Activated T-helper 1 cell treated with anti-CD3 and anti-CD28 coated beads, Interleukin-12 subunit alpha, Interleukin-12 subunit beta, Interleukin-2, Interleukin-4 antibody, amounts not matched to agents 30 ng/mL and 10 ng/mL and 1 ng/mL, durations not matched to agents 14 hours and 24 hours and 36 hours (primary cell): ENCODE measurements at regions not wholly inside any gene's neighbourhood (a gene's known extent, or its start where the extent isn't known, plus 50 kb on each side); places are given as distances from the start of the nearest gene placed in this dataset.
"Not testable (repeated sequence)": the region's sequence is repeated elsewhere in the genome, so short reads cannot be mapped to it uniquely, and the experiment has no call there.

Source experiments
- DNase-seq: peaks from one replicate; pipeline ENCODE4 v3.0.0; 2021; ENCODE audit warnings: low spot score
- H3K27ac Mint-ChIP-seq: one replicate; pipeline ENCODE4 v1.8.0; 2021; ENCODE audit warnings: mild to moderate bottlenecking, mixed read lengths
- H3K27me3 Mint-ChIP-seq: one replicate; pipeline ENCODE4 v1.8.0; 2022; ENCODE audit warnings: mild to moderate bottlenecking, moderate library complexity, mixed read lengths; ENCODE audit not compliant: insufficient read depth
- H3K36me3 Mint-ChIP-seq: one replicate; pipeline ENCODE4 v1.8.0; 2021; ENCODE audit warnings: low read depth, mixed read lengths
- H3K4me1 Mint-ChIP-seq: one replicate; pipeline ENCODE4 v1.8.0; 2021; ENCODE audit warnings: low read depth, mixed read lengths
- H3K4me3 Mint-ChIP-seq: one replicate; pipeline ENCODE4 v1.8.0; 2021; ENCODE audit warnings: mild to moderate bottlenecking, moderate library complexity, mixed read lengths
- H3K9me3 Mint-ChIP-seq: one replicate; pipeline ENCODE4 v1.8.0; 2021; ENCODE audit warnings: mixed read lengths
- intact Hi-C: fragments of 100-400 bp; cut with micrococcal nuclease; formaldehyde crosslinking; loops from one replicate; pipeline ENCODE4 v1.15.1; 2024

DNA sequence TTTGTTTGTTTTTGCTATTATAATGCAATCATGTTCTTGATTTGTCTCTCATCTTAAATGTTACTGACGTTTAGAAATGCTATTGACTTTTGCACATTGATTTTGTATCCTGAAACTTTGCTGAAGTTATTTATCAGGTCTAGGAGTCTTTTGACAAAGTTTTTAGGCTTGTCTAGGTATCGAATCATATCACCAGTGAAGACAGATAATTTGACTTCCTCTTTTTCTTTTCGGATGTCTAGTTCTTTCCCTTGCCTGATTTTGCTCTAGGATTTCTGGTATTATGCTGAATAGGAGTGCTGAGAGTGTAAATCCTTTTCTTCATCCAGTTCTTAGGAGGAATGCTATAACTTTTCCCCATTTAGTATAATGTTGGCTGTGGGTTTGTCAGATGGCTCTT is 719.7 kb upstream of the BCHE start:
- no peaks in the 10 kb centered on the region for H3K9me3 Mint-ChIP-seq
- H3K4me3 Mint-ChIP-seq: no peak overlapping the region
- no peak overlapping the region for H3K27ac Mint-ChIP-seq
- no peaks in the 10 kb centered on the region for H3K27me3 Mint-ChIP-seq
- DNase-seq: no peak
- intact Hi-C loops: no loop called here
- H3K4me1 Mint-ChIP-seq: no peaks in the 10 kb centered on the region
- no peaks in the 10 kb centered on the region for H3K36me3 Mint-ChIP-seq

GRCh38 chr3:166554023-166554422 is 716.8 kb upstream of the BCHE start:
- no peak for DNase-seq
- no peaks in the 10 kb centered on the region for H3K36me3 Mint-ChIP-seq
- H3K4me3 Mint-ChIP-seq: no peak overlapping the region
- no peaks in the 10 kb centered on the region for H3K27me3 Mint-ChIP-seq
- H3K4me1 Mint-ChIP-seq: no peaks in the 10 kb centered on the region
- intact Hi-C loops: no loop called here
- H3K9me3 Mint-ChIP-seq: peaks cover 2% of the 10 kb centered on the region
- no peak overlapping the region for H3K27ac Mint-ChIP-seq

- Mint-ChIP-seq H3K36me3 (no peaks in the 10 kb centered on the region), H3K27ac (no peak overlapping the region), H3K27me3 (no peaks in the 10 kb centered on the region), H3K9me3 (peaks cover 22% of the 10 kb centered on the region), H3K4me1 (no peaks in the 10 kb centered on the region), H3K4me3 (no peak overlapping the region)
- no peak for DNase-seq
- intact Hi-C loops: no loop called here
Observed at GRCh38 chr3:166533740-166534139, 696.5 kb upstream of the BCHE start.

DNA sequence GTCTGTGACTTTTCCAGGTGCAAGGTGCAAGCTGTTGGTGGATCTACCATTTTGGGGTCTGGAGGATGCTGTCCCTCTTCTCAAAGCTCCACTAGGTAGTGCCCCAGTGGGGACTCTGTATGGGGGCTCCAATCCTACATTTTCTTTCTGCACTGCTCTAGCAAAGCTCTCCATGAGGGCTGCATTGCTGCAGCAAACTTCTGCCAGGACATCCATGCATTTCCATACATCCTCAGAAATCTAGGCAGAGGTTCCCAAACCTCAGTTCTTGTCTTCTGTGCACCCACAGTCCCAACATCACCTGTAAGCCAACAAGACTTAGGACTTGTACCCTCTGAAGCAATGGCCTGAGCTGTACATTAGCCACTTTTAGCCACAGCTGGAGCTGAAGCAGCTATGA is 694.5 kb upstream of the BCHE start:
- no peaks in the 10 kb centered on the region for H3K36me3 Mint-ChIP-seq
- intact Hi-C loops: no loop called here
- no peaks in the 10 kb centered on the region for H3K27me3 Mint-ChIP-seq
- no peak overlapping the region for H3K27ac Mint-ChIP-seq
- no peak overlapping the region for H3K4me3 Mint-ChIP-seq
- no peak for DNase-seq
- H3K4me1 Mint-ChIP-seq: no peaks in the 10 kb centered on the region
- H3K9me3 Mint-ChIP-seq: peaks cover 15% of the 10 kb centered on the region

DNA sequence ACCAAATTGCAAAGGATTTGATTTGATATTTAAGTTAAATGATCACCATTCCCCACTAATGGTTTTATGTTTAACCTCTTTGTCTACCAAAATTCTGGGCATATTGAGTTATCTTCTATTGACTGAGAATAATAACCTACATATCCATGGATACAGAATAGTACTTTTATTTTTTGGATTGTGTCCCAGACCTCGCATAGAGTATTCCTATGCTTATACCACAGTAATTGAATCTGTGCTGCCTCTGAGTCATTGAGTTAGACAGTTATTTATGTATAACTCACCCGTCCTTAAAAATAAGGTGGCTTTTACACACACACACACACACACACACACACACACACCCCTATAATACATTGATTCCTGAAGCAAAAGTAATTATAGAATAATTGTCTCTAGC is 690.1 kb upstream of the BCHE start:
- H3K27me3 Mint-ChIP-seq: no peaks in the 10 kb centered on the region
- intact Hi-C loops: no loop called here
- no peaks in the 10 kb centered on the region for H3K36me3 Mint-ChIP-seq
- H3K9me3 Mint-ChIP-seq: peaks cover 10% of the 10 kb centered on the region
- no peak overlapping the region for H3K27ac Mint-ChIP-seq
- no peak for DNase-seq
- H3K4me3 Mint-ChIP-seq: no peak overlapping the region
- no peaks in the 10 kb centered on the region for H3K4me1 Mint-ChIP-seq

DNA sequence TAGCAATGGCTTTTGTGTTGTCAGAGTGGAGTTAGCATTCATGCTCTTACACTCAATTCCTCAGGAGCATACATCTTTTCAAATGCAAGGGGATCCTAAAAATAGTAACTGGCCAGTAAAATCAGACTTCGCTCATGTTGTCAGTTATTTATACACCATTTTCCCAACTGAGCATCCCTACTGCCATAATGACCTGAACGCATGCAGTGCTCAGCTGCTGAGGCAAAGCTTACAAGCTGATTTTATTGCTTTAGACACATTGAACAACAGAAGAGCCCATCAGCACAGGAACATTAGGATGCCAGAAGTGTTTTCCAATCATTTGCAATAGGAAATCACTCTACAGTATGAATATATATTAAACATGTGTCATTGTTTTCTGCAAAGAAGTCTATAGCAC is 689.7 kb upstream of the BCHE start:
- Mint-ChIP-seq H3K4me1 (no peaks in the 10 kb centered on the region), H3K9me3 (peaks cover 9% of the 10 kb centered on the region), H3K27ac (no peak overlapping the region), H3K4me3 (no peak overlapping the region), H3K27me3 (no peaks in the 10 kb centered on the region), H3K36me3 (no peaks in the 10 kb centered on the region)
- intact Hi-C loops: no loop called here
- DNase-seq: no peak

DNA sequence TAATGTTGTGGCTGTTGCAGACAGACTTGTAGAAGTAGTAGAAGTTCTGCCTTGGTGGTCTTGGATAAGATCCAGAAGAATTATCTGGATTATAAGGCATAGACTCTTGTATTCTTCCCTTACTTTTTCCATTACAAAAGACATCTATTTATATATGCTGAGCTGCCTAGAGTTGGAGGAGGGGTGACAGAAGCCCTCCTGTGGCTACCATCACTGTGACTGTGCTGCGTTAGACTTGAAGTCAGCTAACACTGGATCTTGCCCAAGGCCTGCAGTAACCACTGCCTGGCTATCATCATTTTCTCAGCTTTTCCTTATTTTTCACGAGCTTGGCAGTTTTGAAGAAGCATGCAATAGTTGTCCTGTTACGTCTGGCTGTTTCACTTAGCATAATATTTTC is 684.8 kb upstream of the BCHE start:
- Mint-ChIP-seq H3K36me3 (no peaks in the 10 kb centered on the region), H3K4me1 (no peaks in the 10 kb centered on the region), H3K27ac (no peak overlapping the region), H3K9me3 (peaks cover 4% of the 10 kb centered on the region), H3K4me3 (no peak overlapping the region), H3K27me3 (no peaks in the 10 kb centered on the region)
- intact Hi-C loops: no loop called here
- no peak for DNase-seq

GRCh38 chr3:166519443-166519842 is 682.2 kb upstream of the BCHE start:
- no peak for DNase-seq
- Mint-ChIP-seq H3K36me3 (no peaks in the 10 kb centered on the region), H3K9me3 (peaks cover 10% of the 10 kb centered on the region), H3K27ac (no peak overlapping the region), H3K4me1 (no peaks in the 10 kb centered on the region), H3K27me3 (no peaks in the 10 kb centered on the region), H3K4me3 (no peak overlapping the region)
- intact Hi-C loops: no loop called here

DNA sequence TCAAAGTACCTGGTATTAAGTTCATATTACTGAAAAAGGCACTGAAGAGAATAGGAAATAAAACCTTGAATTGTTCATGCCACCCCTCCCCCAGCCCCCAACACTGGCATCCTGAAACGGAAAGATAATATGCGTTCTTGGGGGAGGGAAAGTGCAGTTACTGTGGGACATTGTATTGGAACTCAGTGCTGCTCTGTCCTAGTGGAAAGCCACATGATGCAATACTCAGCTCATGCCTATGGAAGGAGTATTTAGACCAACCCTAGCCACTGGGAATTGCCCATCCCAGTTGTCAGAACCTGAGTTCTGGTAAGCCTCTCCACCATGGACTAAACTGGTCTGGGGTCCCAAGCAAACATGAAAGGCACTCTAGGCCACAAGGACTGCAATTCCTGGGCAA is 680.8 kb upstream of the BCHE start:
- H3K4me1 Mint-ChIP-seq: no peaks in the 10 kb centered on the region
- no peak overlapping the region for H3K4me3 Mint-ChIP-seq
- no peak overlapping the region for H3K27ac Mint-ChIP-seq
- H3K36me3 Mint-ChIP-seq: no peaks in the 10 kb centered on the region
- H3K27me3 Mint-ChIP-seq: no peaks in the 10 kb centered on the region
- intact Hi-C loops: no loop called here
- H3K9me3 Mint-ChIP-seq: peaks cover 10% of the 10 kb centered on the region
- DNase-seq: no peak

GRCh38 chr3:166510382-166510781 is 673.2 kb upstream of the BCHE start:
- no peaks in the 10 kb centered on the region for H3K36me3 Mint-ChIP-seq
- DNase-seq: no peak
- H3K27ac Mint-ChIP-seq: no peak overlapping the region
- no peaks in the 10 kb centered on the region for H3K4me1 Mint-ChIP-seq
- peaks cover 35% of the 10 kb centered on the region for H3K9me3 Mint-ChIP-seq
- intact Hi-C loops: no loop called here
- H3K4me3 Mint-ChIP-seq: no peak overlapping the region
- no peaks in the 10 kb centered on the region for H3K27me3 Mint-ChIP-seq

DNA sequence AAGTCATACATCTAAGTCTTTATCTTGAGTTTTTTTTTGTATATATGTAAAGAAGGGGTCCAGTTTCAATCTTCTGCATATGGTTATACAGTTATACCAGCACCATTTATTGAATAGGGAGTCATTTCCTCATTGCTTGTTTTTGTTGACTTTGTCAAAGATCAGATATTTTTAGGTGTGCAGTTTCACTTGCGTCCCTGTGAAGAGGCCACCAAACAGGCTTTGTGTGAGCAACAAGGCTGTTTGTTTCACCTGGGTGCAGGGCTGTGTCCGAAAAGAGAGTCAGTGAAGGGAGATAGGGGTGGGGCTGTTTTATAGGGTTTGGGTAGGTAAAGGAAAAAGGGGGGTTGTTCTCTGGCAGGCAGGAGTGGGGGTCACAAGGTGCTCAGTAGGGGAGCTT is 663.2 kb upstream of the BCHE start:
- H3K4me3 Mint-ChIP-seq, H3K4me1 Mint-ChIP-seq, DNase-seq, H3K27ac Mint-ChIP-seq, H3K27me3 Mint-ChIP-seq, H3K36me3 Mint-ChIP-seq, intact Hi-C loops: not testable (repeated sequence)
- H3K9me3 Mint-ChIP-seq: peaks cover 44% of the 10 kb centered on the region

GRCh38 chr3:166499636-166500035 is 662.4 kb upstream of the BCHE start:
- Mint-ChIP-seq H3K4me3 (no peak overlapping the region), H3K4me1 (no peaks in the 10 kb centered on the region), H3K27me3 (no peaks in the 10 kb centered on the region), H3K9me3 (peaks cover 38% of the 10 kb centered on the region), H3K27ac (no peak overlapping the region), H3K36me3 (no peaks in the 10 kb centered on the region)
- intact Hi-C loops: no loop called here
- DNase-seq: no peak

GRCh38 chr3:166498446-166498845 is 661.2 kb upstream of the BCHE start:
- Mint-ChIP-seq H3K36me3 (no peaks in the 10 kb centered on the region), H3K27ac (no peak overlapping the region), H3K27me3 (no peaks in the 10 kb centered on the region), H3K4me3 (no peak overlapping the region), H3K4me1 (no peaks in the 10 kb centered on the region), H3K9me3 (peaks cover 34% of the 10 kb centered on the region)
- no peak for DNase-seq
- intact Hi-C loops: no loop called here

DNA sequence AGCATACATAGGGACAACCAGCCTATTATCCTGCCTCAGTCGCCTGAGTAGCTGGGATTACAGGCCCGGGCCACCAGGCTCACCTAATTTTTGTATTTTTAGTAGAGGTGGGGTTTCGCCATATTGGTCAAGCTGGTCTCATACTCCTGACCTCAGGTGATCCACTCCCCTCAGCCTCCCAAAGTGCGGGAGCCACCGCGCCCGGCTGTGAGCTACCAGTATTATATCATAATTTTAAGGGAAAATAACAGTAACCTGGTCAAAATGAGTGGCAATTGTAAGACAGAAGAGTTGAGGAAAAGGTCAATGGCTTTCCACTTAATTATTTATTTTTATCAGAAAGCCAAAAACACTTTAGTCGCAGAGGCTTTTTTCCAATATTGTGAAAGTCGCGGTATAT is 652.6 kb upstream of the BCHE start:
- no peak overlapping the region for H3K27ac Mint-ChIP-seq
- H3K9me3 Mint-ChIP-seq: peaks cover 7% of the 10 kb centered on the region
- H3K27me3 Mint-ChIP-seq: no peaks in the 10 kb centered on the region
- H3K4me3 Mint-ChIP-seq: no peak overlapping the region
- H3K36me3 Mint-ChIP-seq: no peaks in the 10 kb centered on the region
- intact Hi-C loops: loop anchor here (2.0 kb wide), 1 partner anchor 15 kb away; no protein-coding TSS in a partner anchor
- no peak for DNase-seq
- H3K4me1 Mint-ChIP-seq: no peaks in the 10 kb centered on the region
